Thyroid gland (tissue), 4 donors: ENCODE measurements at regions not wholly inside any gene's neighbourhood (a gene's known extent, or its start where the extent isn't known, plus 50 kb on each side); places are given as distances from the start of the nearest gene placed in this dataset.

ENCODE experiments used
- POLR2A ChIP-seq, 2 donors: fragments of 450-650 bp; IDR thresholded peaks; one replicate each; pipeline ENCODE4 v1.6.1; 2017; ENCODE audit warnings: antibody characterized with exemption in 2 of 2, mild to moderate bottlenecking in 2 of 2, moderate library complexity in 1 of 2
- TF ChIP-seq, protein P1 (sequence below), 6 experiments: fragments of 200-600 bp in 3 of 6; fragments of 450-650 bp in 3 of 6; sonication (generic) in 3 of 6; IDR thresholded peaks; one replicate each; pipeline ENCODE4 v1.5.1; 2016 to 2019; ENCODE audit warnings: antibody characterized with exemption in 6 of 6, mild to moderate bottlenecking in 2 of 6, inconsistent platforms in 1 of 6, moderate library complexity in 1 of 6

DNA sequence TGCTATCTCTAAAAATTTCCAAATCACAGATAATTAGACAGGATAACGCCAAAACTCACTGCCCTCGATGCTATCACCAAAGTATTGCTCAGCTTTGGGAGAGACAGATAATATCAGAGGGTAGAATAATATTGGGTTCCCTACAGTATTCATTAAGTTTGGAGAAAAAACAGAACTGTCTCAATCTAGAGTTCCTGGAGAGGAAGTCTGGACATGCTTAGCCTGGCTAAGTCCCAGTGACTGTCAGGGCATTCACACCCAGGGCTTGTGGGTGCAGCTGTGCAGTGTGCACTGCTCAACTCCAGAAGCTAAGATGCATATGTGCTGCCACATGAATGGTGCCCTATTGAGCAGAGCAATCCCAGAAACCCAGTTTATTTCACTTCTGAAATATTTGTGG is 459.6 kb upstream of the DPH6 start:
- no peak for TF ChIP-seq POLR2A (IDR thresholded peaks at IDR 0.05)
- TF ChIP-seq, protein P1, sequence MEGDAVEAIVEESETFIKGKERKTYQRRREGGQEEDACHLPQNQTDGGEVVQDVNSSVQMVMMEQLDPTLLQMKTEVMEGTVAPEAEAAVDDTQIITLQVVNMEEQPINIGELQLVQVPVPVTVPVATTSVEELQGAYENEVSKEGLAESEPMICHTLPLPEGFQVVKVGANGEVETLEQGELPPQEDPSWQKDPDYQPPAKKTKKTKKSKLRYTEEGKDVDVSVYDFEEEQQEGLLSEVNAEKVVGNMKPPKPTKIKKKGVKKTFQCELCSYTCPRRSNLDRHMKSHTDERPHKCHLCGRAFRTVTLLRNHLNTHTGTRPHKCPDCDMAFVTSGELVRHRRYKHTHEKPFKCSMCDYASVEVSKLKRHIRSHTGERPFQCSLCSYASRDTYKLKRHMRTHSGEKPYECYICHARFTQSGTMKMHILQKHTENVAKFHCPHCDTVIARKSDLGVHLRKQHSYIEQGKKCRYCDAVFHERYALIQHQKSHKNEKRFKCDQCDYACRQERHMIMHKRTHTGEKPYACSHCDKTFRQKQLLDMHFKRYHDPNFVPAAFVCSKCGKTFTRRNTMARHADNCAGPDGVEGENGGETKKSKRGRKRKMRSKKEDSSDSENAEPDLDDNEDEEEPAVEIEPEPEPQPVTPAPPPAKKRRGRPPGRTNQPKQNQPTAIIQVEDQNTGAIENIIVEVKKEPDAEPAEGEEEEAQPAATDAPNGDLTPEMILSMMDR (IDR thresholded peaks at IDR 0.05), result no peak
